ENCODE measurements at regions not wholly inside any gene's neighbourhood (a gene's known extent, or its start where the extent isn't known, plus 50 kb on each side); places are given as distances from the start of the nearest gene placed in this dataset.

- TF ChIP-seq POLR2A (IDR thresholded peaks at IDR 0.05; ENCODE audit: low read length) = no peak
- TF ChIP-seq GATA1 (IDR thresholded peaks at IDR 0.05; ENCODE audit: low read depth, low read length) = no peak
Observed at GRCh38 chr9:16075696-16076095, 522.9 kb downstream of the CCDC171 start.
